GDM1 (cell line): ENCODE measurements at regions not wholly inside any gene's neighbourhood (a gene's known extent, or its start where the extent isn't known, plus 50 kb on each side); places are given as distances from the start of the nearest gene placed in this dataset.

Experiments
- DNase-seq: peaks from one replicate; lab custom pipeline; 2025; lab: John Stamatoyannopoulos, UW

DNA sequence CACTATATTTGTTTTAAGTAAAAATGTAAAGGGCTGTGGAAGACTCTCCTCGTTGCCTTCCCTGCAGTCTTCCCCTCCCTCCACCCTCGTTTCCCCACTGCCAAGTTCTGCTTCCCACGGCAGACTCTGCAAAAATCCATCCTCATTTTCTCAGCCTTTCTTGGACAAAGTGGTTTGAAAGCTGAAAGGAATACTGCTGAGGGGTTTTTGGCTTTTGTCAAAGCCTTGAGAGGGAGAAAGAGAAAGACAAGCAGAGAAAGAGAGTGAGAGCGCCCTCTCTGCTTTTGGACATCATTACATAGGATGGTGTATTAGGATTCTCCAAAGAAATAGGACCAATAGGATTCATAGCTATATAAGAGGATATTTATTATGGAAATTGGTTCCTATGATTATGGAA is 455.9 kb upstream of the SOX11 start:
- no peak for DNase-seq

DNA sequence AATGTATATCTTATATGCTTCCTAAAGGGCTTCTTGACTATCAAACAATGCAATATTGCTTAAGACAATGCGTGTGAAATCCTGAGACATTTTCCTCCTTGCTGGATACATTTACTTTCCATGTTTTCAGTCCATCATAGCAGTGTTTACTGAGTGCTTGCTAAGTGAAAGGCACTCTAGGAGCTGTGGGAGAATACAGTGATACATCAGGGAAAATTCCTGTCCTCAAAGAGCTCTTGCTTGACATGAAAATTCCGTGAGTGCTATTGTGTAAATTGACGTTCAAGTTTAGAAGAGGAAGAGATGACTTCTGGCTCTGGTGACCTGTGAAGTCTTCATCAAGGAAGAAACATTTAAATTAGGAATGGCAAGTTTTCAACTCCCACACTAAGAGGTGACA is 449.4 kb upstream of the SOX11 start:
- DNase-seq = no peak

DNA sequence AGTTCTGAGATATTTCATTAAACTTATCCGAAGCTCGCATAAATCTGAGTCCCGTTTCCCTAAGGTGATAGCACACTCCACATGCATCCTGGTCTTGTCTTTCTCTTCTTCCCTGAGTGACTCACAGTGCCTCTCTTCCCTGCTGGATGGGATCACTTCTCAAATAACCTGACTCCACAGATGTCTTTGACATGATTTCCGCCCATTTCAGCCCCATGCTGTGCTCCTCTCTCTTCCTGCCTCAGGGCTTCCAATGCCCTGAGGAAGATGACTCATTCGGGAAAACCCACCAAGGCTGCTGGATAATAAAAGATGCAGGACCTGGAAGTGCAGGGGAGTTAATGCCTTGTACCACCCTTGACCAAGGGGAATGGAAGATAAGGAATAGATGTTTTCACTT is 441.7 kb upstream of the SOX11 start:
- DNase-seq = no peak

DNA sequence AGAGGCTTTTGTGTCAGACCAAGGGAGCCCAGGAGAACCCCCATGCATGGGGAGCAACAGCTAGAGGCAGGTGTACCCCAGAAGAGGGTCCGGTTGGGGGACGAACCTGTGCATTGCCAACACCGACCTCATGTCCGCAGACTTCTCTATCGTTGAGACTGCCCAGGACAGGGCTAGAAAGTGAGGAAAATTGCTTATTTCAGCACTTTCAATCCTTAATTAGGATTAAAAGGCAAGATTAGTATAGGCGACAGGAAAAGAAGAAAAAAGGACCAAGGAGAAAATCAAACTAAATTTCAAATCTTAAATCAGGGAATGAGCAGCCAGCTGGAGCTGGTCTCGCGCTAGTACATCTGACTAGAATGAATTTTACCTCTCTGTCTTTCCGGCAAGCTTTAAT is 438.9 kb upstream of the SOX11 start:
- no peak for DNase-seq

GRCh38 chr2:5254791-5255332 is 437.3 kb upstream of the SOX11 start:
- no peak for DNase-seq

GRCh38 chr2:5263291-5263690 is 428.9 kb upstream of the SOX11 start:
- no peak for DNase-seq

- no peak for DNase-seq
These were observed 427.8 kb upstream of the SOX11 start for GRCh38 chr2:5264361-5264760.

DNA sequence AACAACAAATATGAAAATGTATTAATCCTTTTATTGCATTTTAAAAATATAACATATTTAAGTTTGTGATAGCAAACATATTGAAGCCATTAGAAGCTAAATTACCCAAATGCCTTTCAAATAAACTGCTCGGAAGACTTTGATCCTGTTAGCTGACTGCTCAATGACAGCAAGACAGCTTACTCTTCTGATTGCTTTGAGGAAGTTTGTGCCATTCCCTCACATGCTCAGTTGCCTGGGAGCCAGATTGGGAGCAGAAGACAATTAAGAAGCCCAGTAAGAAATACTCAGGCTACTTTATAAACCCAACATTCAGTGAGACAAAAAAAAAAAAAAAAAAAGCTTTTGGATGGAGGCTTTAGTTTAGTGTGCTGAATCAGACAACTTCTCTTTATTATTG is 407.1 kb upstream of the SOX11 start:
- DNase-seq = no peak

- DNase-seq = no peak
These were observed 406.1 kb upstream of the SOX11 start for GRCh38 chr2:5285872-5286769.

DNA sequence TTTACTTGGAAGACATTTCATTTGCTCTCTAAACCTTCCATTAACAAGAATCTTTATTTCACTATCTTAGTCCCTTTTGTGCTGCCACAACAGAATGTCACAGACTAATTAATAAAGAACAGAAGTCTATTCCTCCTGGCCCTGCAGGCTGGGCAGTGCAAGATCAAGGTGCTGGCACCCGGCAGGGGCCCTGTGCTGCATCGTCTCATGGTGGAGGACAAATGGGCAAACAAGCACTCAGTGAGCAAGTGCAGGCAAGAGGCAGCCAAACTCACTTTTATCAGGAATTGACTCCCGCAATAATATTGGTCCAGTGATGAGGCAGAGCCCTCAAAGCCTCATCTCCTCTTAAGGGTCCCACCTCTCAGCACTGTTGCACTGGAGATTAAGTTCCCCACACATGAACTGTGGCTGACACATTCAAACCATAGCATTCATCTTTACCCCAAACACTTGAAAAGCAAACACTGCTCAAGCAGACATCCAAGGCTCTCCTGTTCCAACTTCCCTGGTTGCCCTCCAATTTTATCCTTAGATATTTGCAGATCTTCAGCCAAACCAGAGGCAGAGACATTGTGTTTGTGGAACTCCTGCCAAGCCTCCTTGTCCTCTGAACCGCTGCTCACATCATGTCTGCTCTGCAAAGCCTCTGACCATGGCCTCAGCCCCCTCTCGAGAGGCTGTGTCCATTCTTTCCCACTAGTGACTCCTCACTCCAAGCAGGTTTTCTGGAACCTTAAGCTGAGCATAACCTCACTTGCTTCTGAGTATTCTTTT is 404.4 kb upstream of the SOX11 start:
- no peak for DNase-seq

GRCh38 chr2:5290900-5291546 is 401.2 kb upstream of the SOX11 start:
- no peak for DNase-seq

GRCh38 chr2:5304640-5305039 is 387.5 kb upstream of the SOX11 start:
- no peak for DNase-seq

DNA sequence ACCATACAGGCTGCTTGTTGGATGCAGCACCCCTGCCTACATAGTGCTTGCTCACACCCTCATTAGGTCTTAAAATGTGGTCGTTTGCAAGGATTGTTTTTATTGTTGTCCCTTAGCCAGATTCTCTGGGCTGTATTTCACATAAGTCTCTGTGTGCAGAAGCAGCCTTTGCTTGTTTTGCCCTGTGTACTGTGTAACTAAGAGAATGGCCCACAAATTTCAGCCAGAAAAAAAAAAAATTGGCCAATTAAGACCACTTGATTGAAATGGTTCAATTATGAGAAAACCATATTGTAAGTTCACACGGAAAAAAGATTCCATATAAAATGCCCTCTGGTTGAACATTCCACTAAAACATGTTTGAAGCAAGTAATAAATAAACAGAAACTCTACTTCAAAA is 377.1 kb upstream of the SOX11 start:
- DNase-seq = no peak

GRCh38 chr2:5315512-5315911 is 376.7 kb upstream of the SOX11 start:
- no peak for DNase-seq

DNA sequence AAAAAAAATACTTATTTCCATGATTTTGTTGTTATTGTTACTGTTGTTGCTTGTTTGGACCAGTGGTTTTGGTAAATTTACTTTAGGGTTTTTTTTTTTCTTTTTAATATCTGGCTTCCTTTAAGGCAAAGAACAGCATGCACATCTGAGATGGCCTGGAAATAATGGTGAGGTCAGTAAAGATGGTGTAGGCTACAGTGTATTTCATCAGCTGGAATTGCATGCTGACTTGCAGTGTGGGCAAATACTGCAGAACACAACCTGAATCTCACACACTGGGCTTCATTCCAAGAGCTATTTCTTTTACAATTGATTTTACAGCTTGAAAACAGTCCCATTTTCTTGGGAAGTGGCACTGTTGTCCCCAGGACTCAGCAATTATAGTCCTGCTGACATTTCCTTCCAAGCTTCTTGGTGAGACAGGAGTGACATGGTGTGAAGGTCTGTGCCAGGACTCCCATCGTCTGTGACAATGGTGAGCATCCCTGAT is 376.1 kb upstream of the SOX11 start:
- no peak for DNase-seq

DNA sequence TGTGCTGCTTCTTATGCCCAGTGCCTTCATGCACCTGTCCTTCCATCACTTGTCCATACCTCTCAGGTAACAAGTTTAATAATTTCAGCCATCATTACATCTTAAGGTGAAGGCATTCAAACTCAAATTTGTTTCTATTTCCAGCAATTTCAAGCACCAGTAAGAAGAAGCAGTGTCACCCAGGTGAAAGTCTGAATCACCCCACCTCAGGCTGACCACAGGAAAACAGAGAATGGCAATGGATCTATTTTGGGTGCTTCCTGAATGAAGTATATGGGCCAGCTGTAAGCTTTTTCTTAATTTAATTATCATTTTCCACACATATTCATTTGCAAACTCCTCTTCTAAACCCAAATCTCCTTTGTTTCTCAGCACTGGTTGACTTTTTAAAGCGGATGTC is 372.7 kb upstream of the SOX11 start:
- no peak for DNase-seq

GRCh38 chr2:5322396-5322795 is 369.8 kb upstream of the SOX11 start:
- no peak for DNase-seq

- no peak for DNase-seq
These were observed 366.7 kb upstream of the SOX11 start for GRCh38 chr2:5325523-5325922.

- no peak for DNase-seq
These were observed 363.4 kb upstream of the SOX11 start for GRCh38 chr2:5328826-5329225.

- DNase-seq = no peak
These were observed 362.4 kb upstream of the SOX11 start for GRCh38 chr2:5329763-5330162.

DNA sequence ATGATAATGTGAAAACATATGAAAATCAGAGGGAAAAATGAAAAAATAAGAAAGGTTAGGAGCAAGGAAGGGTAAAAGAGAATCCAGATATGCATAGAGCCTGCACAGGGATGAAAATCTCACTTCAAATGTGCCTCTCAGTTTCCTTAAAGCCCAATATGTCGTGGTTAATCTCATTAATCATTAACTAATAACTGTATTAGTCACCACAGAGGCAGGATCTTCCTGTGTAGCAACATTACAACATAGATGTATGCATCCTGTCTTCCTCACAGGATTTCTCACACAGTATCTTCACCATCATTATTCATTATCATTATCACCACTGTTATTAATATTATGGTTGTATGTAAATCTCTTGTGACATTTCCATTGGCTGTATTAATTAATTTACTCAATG is 361.2 kb upstream of the SOX11 start:
- no peak for DNase-seq

DNA sequence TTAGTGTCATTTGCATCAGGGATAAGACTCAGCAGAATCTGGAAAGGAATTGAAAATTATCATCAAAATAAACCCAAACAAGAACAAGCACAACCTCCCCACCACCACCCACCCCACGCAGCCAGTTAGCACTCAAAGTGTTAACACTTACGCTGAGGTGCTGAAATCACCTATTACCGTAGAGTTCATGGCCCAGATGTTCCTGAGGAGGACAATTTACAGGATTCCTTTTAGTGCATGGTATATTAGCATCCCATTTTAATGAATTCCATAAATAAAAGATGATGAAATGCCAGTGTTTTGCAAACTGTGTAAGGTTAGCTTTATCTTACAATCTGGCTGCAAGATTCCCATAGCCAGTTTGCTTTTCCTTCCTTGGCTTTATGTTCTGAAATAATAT is 359.3 kb upstream of the SOX11 start:
- DNase-seq = no peak
